Urinary bladder (tissue), 3 donors: ENCODE measurements at regions not wholly inside any gene's neighbourhood (a gene's known extent, or its start where the extent isn't known, plus 50 kb on each side); places are given as distances from the start of the nearest gene placed in this dataset.
"Not testable (repeated sequence)": the region's sequence is repeated elsewhere in the genome, so short reads cannot be mapped to it uniquely, and the experiment has no call there.

Experiments
- DNase-seq: peaks from one replicate; pipeline ENCODE4 v3.0.0-alpha.2; 2015; ENCODE audit errors: extremely low spot score
- H3K27ac ChIP-seq: one replicate; pipeline ENCODE4 v1.5.1; 2013; ENCODE audit warnings: low read depth, mild to moderate bottlenecking, moderate library complexity
- H3K36me3 ChIP-seq: one replicate; pipeline ENCODE4 v1.6.1; 2013; ENCODE audit warnings: mild to moderate bottlenecking, moderate library complexity; ENCODE audit not compliant: insufficient read depth
- H3K4me1 ChIP-seq: one replicate; pipeline ENCODE4 v1.6.1; 2013; ENCODE audit warnings: mild to moderate bottlenecking, moderate library complexity; ENCODE audit not compliant: insufficient read depth
- H3K4me3 ChIP-seq: one replicate; pipeline ENCODE4 v1.5.1; 2013; ENCODE audit warnings: low read depth, low read length
- WGBS: extraction: QIAGEN DNeasy Blood & Tissue Kit; methylation state at CpG from one replicate; pipeline ENCODE4 v1.1.7; 2013; 5-methylcytosine and 5-hydroxymethylcytosine counted together
- donor health status: healthy with polysubstance abuse.
- donor health status: healthy.

DNA sequence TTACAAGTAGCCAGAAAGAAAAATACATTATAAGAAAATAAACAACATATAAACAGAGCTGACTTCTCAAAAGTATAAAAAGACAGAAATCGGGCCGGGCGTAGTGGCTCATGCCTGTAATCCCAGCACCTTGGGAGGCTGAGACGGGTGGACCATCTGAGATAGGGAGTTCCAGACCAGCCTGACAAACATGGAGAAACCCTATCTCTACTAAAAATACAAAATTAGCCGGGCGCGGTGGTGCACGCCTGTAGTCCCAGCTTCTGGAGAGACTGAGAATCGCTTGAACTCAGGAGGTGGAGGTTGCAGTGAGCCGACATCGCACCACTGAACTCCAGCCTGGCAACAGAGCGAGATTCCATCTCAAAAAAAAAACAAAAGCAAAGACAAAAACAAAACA is 373.3 kb upstream of the ARPP21 start:
- 92% methylated on average over 12 of the region's 12 CpGs for WGBS
- H3K36me3 ChIP-seq, H3K27ac ChIP-seq, DNase-seq, H3K4me3 ChIP-seq, H3K4me1 ChIP-seq: not testable (repeated sequence)

DNA sequence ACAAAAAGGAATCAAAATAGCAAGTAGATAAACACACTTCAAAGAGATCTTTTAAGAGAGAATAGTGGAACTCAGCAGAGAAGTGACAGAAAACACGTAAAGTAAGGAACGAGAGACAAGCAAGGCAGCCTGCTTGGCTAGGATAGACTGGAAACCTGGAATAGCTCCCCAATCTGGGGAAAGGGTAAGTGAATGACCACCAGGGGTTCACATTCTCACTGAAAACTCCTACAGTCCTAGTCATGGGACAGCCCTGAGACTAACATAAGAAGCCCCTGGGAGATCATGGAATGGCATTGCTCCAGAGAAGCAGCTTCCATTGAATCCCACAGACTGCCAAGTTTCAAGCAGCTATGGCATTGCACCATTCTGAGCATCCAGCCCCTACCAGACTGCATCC is 363.6 kb upstream of the ARPP21 start:
- 77% methylated on average over 2 of the region's 2 CpGs for WGBS
- no peak for DNase-seq
- no peaks in the 10 kb centered on the region for H3K4me1 ChIP-seq
- no peak overlapping the region for H3K27ac ChIP-seq
- no peak overlapping the region for H3K4me3 ChIP-seq
- no peaks in the 10 kb centered on the region for H3K36me3 ChIP-seq

DNA sequence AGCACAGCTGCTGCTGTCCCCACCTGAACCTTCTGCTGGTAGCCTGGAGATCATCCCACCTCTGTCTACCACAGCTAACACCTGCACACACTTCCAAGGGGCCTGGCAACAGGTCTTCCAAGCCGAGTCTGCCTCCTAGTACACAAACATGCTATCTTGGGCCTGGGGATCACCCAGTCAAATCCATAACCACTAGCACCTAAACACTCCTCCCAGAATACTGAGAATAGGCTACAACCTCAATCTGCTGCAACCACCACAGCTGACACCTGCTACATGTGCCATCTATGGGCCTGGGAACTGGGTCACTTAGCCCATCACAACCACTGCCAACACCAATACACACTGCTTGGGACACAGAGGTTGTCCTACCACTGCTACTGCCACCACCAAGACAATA is 362.8 kb upstream of the ARPP21 start:
- H3K36me3 ChIP-seq = no peaks in the 10 kb centered on the region
- WGBS = 67% methylated on average over 1 of the region's 1 CpG
- DNase-seq = no peak
- H3K4me1 ChIP-seq = no peaks in the 10 kb centered on the region
- no peak overlapping the region for H3K27ac ChIP-seq
- H3K4me3 ChIP-seq = no peak overlapping the region

DNA sequence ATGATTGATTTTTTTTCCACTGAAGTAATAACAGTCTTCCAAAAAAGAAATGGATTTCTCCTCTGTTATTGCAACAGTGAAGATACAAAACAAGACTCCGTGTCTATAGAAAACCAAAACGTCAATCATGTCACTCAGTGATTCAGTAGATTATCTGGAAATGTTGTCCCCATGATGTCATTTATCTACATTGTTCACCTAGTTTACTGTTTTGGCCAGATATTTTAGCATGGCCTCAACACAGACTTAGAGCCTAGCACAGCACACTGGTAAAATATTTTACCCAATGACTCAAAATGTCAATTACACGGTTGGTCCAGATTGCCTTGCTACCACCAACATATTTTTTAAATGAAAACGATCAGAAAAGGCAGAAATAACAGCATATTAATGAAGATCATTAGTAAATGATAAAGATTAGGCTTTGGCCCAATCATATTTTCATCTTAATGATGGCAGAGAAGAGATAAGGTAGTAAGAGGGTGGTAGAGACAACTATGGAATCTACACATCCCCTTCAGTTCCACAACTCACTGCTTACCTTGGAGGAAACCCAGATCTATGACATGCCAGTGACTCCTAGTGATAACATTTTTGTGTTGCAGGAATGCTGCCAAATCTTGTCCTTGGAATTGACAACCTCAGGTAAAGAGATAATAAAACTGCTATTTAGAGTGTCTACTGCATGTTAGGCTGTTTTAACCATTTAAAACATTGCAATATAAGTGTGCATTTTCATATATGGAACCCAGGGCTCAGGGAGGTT is 347.7 kb upstream of the ARPP21 start:
- Histone ChIP-seq H3K36me3 (no peaks in the 10 kb centered on the region), H3K27ac (no peak overlapping the region), H3K4me1 (no peaks in the 10 kb centered on the region), H3K4me3 (no peak overlapping the region)
- WGBS = 70% methylated on average over 4 of the region's 4 CpGs
- no peak for DNase-seq

DNA sequence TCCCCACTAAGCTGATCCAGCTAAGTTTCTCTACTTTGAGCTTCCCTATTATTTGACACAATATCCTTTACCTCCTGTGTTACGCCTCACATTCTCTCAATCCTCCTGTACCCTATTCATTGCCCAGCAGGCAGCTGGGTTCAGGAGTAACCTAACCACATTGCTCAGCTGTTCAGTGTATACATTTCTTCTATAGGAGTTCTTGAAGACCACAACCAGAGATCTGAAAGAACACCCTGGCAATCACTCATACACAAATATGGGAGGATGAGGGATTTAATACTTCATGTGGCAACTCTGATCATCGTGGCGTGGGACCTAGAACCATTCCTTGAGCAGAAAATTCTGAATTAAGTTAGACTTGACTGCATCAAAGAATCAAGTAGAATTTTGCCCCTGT is 346.8 kb upstream of the ARPP21 start:
- H3K4me3 ChIP-seq = no peak overlapping the region
- H3K27ac ChIP-seq = no peak overlapping the region
- no peak for DNase-seq
- H3K4me1 ChIP-seq = no peaks in the 10 kb centered on the region
- WGBS = 87% methylated on average over 3 of the region's 3 CpGs
- no peaks in the 10 kb centered on the region for H3K36me3 ChIP-seq

DNA sequence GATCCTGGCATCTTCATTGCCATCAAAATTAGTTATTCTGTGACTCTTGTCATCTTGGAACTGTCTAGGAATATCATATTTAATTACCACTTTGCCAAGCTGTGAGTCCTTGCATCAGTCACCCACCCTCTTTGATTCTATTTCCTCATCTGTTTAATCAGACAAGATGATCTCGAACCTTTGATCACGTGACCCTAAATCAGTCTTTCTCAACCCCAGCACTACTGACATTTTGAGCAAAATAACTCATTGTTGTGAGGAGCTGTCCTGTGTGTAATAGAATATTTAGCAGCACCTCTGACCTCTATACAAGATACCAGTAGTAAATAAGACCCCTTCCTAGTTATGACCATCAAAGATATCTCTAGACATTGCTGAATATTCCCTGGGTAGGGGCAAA is 343.4 kb upstream of the ARPP21 start:
- H3K4me3 ChIP-seq = no peak overlapping the region
- no peaks in the 10 kb centered on the region for H3K4me1 ChIP-seq
- WGBS = 81% methylated on average over 2 of the region's 2 CpGs
- no peak overlapping the region for H3K27ac ChIP-seq
- no peak for DNase-seq
- H3K36me3 ChIP-seq = no peaks in the 10 kb centered on the region

DNA sequence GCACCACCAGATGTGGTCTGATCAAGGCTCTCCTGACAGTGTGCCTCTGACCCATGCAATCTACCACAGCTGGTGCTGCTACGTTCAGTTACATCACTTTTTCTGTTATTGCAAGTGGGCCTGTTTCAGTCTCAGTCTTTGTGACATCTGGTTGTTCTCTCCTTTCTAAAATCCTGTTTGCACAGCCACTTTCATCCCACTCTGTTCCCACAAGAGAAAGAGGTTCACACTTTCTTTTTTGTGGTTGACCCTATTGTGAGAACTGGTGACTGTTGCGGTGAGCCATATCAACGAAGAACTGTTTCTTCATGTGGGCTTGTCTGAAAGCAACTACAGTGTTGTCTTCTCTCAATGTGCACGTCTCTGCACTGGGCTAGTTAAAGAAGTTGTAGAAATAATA is 342.8 kb upstream of the ARPP21 start:
- Histone ChIP-seq H3K36me3 (no peaks in the 10 kb centered on the region), H3K4me3 (no peak overlapping the region), H3K4me1 (no peaks in the 10 kb centered on the region), H3K27ac (no peak overlapping the region)
- no peak for DNase-seq
- 73% methylated on average over 4 of the region's 4 CpGs for WGBS

DNA sequence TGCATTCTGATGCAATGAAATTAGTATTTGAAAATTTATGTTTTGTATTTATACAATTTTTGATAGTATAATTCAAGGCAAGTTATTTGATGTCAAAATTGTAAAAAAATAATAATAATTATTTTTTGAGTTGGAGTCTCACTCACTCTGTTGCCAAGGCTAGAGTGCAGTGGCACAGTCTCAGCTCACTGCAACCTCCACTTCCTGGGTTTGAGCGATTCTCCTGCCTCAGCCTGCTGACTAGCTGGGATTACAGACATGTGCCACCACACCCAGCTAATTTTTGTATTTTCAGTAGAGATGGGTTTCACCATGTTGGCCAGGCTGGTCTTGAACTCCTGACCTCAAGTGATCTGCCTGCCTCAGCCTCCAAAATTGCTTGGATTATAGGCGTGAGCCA is 342.4 kb upstream of the ARPP21 start:
- WGBS = 82% methylated on average over 2 of the region's 2 CpGs
- H3K36me3 ChIP-seq = not testable (repeated sequence)

DNA sequence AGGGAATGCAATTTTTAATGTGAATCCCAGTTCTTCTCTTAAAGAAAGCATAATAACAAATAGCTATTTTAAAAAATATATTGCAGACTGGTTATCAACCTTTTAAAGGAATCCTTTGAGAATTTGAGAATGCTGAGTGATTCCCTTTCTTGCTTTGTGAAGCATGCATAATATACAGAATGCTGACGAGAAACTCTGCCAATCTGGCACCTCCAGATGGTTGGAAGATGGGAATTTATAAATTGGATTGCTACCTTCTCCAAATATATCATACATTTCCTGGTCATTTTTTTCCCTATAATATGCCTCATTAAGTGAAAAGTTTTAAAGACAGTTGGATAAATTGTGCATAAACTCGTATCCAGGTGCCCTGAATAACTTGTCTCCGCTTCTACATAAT is 333.9 kb upstream of the ARPP21 start:
- DNase-seq = no peak
- Histone ChIP-seq H3K36me3 (no peaks in the 10 kb centered on the region), H3K4me1 (no peaks in the 10 kb centered on the region), H3K4me3 (no peak overlapping the region), H3K27ac (no peak overlapping the region)
- WGBS = 79% methylated on average over 3 of the region's 3 CpGs

More for the DNA sequence above, 342.4 kb upstream of the ARPP21 start:
- not testable (repeated sequence) for DNase-seq, H3K4me3 ChIP-seq, H3K27ac ChIP-seq, H3K4me1 ChIP-seq

DNA sequence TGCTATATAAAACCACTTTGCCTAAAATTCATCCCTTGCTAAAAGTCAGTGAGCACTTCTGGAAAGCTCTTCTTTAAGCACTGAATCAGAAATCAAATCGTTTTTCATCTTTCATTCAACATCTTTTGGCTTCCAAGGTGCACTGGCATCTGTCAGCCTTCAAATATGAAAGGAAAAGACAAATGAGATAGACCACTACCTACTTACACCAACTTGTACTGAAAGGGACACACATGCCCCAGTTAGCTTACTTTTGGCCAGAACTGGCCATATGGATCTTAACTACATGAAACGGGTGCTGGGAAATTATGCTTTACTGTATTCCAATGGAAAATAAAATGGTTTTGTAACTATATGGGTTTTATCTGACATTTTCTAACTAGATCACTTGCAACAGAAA is 332.0 kb upstream of the ARPP21 start:
- Histone ChIP-seq H3K27ac (no peak overlapping the region), H3K4me1 (no peaks in the 10 kb centered on the region), H3K4me3 (no peak overlapping the region), H3K36me3 (no peaks in the 10 kb centered on the region)
- DNase-seq = no peak
- 61% methylated on average over 2 of the region's 2 CpGs for WGBS

DNA sequence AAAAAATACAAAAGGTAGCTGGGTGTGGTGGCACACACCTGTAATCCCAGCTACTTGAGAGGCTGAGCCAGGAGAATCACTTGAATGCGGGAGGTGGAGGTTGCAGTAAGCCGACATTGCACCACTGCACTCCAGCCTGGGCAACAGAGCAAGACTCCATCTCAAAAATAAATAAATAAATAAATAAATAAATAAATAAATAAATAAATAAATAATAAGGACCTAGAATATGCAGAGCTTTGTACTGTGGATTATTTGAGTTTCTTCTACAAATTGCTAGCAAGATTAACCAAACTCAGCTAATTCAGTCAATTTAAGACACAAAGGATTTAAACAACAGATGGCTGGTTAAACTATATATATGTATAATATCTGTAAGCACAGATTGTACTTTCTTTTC is 322.5 kb upstream of the ARPP21 start:
- not testable (repeated sequence) for H3K4me1 ChIP-seq, H3K4me3 ChIP-seq, DNase-seq, H3K27ac ChIP-seq, H3K36me3 ChIP-seq
- WGBS = 99% methylated on average over 2 of the region's 2 CpGs

DNA sequence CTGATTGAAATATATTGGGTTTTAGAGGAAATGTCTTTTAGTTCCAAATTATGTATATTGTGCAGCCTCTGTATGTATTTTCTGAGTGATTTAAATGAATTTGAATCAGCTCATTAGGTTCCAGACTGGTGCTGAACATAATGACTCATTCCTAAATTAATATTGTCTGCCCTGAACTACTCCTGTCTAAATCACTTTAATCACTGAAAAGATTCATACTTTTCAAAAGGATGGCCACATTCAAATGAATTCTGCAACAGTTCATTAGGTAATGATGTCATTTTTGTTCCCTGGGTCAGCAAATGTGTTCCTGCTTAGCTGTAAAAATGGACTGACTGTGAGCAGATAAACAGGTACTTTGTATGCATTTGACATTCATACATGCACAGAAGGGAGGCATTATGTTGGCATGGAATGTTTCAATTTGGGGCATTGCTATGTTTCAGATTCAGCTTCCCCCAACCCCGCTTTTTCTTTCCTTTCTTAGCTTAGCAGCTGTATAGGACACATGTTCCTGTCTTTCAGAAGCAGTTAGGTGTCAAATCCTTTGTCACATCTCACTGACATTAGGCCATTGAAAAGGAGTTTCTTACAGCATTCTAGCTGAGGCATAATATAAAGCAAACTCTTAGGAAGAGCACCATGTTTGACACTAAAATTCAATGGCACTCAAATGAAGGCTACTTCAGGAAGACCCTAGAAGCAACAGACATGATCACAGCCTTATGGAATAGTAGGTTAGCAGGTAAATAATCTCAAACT is 318.5 kb upstream of the ARPP21 start:
- H3K36me3 ChIP-seq = no peaks in the 10 kb centered on the region
- DNase-seq = no peak
- no peak overlapping the region for H3K4me3 ChIP-seq
- H3K4me1 ChIP-seq = no peaks in the 10 kb centered on the region
- H3K27ac ChIP-seq = no peak overlapping the region
- 77% methylated on average over 1 of the region's 1 CpG for WGBS

DNA sequence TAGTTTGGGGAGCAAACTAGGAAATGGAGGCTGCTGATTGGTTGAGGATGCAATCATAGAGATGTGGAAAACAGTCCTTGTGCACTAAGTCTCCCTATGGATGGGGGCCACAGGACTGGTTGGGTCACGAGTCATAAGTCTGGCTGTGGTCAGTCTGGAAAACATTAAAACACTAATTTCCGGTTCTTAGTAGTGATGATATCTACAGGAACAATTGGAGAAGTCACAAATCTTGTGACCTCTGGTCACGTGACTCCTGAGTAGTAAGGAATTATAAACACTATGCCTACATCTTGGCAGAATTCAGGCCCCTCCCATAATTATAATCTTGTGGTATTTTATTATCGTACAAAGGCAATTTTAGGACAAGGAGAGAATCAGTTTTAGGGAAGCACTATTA is 317.3 kb upstream of the ARPP21 start:
- H3K4me1 ChIP-seq = no peaks in the 10 kb centered on the region
- H3K36me3 ChIP-seq = no peaks in the 10 kb centered on the region
- DNase-seq = no peak
- WGBS = 47% methylated on average over 4 of the region's 4 CpGs
- no peak overlapping the region for H3K27ac ChIP-seq
- no peak overlapping the region for H3K4me3 ChIP-seq

DNA sequence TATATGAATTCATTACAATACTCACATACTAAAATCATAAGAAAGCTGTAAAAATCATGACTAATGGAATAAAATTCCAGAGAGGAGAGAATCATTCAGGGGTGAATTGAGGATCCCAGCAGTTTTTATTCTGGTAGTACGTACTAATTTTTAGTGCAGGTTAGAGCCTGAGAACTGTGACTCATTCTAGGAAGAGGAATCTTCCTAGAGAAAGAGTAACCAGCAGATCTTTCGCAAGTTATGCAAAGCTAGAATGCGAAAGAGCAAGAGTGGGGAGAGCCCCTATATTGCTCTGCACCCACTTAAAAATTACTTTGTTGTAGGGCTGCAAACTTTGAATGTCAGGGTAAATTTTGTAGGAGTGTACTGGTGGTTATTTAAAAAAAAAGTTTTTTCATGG is 303.6 kb upstream of the ARPP21 start:
- no peak overlapping the region for H3K27ac ChIP-seq
- no peaks in the 10 kb centered on the region for H3K36me3 ChIP-seq
- 85% methylated on average over 3 of the region's 3 CpGs for WGBS

More for the DNA sequence above, 303.6 kb upstream of the ARPP21 start:
- Histone ChIP-seq H3K4me1 (no peaks in the 10 kb centered on the region), H3K4me3 (no peak overlapping the region)
- DNase-seq = no peak
